Fibroblast of skin of right quadriceps (primary cell): ENCODE measurements at regions not wholly inside any gene's neighbourhood (a gene's known extent, or its start where the extent isn't known, plus 50 kb on each side); places are given as distances from the start of the nearest gene placed in this dataset.

Experiments
- DNase-seq: peaks from one replicate; pipeline ENCODE4 v3.0.0-alpha.2; 2013

DNA sequence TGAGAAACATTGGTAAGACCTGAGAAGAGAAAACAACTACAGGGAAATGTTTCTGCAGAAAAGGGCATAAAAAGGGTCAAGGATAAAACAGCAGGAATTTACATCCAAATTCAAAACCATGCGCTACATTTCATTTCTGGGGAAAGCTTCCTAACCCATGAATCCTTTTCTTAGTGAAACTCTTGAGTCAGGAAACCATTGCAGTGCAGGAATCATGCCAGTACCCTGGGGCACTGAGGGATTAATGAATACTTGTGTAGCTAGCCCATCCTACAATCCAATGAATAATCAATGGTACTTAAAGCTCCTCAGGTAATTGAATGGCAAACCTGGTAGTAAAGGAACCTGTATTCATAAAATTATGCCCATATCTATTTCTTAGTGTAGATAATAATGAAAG is 580.5 kb downstream of the TLE1 start:
- no peak for DNase-seq

GRCh38 chr9:81108391-81108790 is 581.0 kb downstream of the TLE1 start:
- peak; percentile 4 for DNase-seq

DNA sequence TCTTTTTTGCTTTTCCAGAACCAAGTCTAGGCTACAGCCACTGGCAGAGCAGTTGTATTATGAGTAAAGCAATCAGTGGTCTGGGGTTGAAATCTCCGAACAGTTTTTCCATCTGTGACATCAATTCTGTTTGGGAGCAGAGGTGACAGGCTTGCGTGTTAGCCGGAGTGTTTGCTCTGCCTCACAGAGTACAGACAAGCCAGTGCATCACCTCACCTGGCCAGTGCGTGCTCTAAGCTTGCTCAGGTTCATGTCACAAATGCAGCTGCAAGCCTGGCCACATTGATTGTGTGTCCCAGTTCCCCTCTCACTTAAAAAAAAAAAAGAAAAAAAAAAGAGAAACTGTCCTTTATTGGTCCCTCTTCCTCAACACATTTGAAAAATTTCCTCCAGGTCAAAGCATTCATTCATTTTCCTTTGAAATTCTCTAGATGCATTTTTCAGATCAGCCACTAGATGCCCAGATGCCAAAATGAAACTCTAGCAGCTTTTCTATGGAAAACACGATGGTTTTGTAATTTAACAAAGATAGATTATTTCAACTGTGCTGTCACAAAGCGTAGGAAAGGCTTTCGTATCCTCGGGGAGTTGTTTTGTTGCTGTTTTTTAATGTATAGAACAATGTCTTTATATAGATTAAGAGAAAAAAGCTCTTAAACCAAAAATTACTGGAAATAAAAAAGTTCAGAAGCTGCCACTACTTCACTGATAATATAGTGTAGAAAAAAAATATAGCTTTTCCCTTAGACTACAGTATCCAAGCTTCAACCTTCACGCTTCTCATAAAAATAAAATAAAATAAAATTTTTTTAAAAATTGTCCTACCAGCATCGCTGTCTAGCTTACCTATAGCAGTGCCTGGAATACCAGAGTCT is 585.5 kb downstream of the TLE1 start:
- no peak for DNase-seq

- no peak for DNase-seq
Observed at GRCh38 chr9:81097131-81097847, 592.1 kb downstream of the TLE1 start.

- DNase-seq, result no peak
Observed at GRCh38 chr9:81096625-81097024, 592.7 kb downstream of the TLE1 start.

DNA sequence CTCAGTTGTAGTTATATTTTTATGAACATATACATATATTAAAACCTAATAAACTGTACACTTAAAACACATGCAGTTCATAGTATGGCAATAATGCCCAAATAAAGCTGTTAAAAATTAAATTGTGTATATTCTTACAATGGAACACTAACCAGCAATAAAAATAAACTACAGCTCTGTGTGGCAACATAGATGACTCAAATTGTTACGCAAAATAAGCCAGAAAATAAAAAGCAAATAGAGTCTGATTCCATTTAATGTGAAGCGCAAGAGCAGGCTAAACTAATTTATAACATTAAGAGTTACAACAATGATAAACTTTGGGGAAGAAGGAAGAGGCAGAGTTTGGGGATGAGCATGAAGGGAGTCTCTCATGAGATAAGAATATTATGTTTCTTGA is 597.3 kb downstream of the TLE1 start:
- DNase-seq, result no peak

GRCh38 chr9:81088341-81088740 is 601.0 kb downstream of the TLE1 start:
- DNase-seq, result no peak

DNA sequence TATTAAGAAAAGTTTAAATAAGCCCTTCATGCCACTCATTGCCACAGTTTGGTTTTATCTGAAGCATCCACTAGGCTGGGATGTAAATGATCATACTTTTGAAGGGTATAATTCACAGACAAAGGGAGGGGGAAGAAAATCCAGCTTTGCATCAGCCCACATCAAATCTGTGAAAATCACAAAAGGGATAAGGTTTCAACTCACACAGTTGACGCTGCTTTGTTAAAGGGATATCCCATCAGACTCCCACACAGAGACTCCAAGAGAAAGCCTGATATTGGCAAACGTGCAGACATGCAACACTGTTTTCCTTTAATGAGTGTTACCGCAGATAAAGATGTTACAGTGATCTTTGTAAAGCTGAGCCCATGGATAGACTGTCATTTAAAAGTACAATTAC is 602.9 kb downstream of the TLE1 start:
- no peak for DNase-seq

DNA sequence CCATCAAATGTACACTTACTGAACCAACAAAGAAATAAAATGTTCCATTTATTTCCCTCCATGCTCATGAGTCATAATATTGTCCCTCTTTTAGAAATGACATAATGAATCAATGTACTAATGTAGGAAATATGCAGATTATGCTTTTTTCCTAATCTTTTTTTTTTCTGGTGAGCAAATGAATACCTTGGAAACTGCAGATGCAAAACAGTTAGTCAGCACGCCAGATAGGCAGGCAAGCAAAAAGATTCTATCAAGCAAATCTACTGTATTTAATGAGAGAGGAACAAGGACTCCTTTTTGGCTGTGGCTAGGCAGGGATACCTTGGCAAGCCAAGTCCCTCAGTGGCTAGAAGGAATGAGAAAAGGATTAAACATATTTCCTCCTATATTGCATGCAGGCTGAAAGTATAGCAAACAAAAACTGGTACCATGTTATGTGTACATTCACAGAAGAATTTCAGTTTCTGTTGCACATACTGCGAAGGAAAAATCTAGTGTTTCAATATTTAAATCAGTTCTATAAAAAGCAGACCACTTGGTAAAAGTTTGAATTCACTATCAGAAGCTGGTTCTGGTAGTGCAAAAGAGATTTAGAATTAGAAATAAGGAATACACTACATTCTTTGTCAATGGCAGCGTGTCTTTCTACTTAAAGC is 605.4 kb downstream of the TLE1 start:
- peak; percentile 81 for DNase-seq

DNA sequence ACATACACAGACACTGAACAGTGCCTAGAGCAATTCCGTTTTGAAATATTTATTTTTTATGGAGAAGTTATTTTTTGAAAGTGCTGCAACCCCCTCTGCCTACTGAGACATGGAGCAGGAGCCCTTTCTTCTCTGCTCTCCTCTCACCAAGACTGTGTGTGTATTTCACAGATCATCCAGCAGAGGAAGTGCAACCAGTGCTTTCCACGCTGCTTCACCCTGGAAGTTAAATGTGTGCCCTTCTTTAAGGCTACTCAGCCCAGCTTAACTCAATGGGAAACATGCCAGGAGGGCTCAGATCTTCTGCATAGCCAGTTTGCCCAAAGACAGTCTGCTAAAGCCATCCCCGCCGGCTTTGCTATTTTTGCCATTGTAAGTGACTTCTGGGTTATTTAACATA is 606.3 kb downstream of the TLE1 start:
- peak; percentile 28 for DNase-seq

GRCh38 chr9:81082221-81082620 is 607.1 kb downstream of the TLE1 start:
- peak; percentile 83 for DNase-seq

- peak; percentile 28 for DNase-seq
Observed at GRCh38 chr9:81080900-81081299, 608.4 kb downstream of the TLE1 start.

DNA sequence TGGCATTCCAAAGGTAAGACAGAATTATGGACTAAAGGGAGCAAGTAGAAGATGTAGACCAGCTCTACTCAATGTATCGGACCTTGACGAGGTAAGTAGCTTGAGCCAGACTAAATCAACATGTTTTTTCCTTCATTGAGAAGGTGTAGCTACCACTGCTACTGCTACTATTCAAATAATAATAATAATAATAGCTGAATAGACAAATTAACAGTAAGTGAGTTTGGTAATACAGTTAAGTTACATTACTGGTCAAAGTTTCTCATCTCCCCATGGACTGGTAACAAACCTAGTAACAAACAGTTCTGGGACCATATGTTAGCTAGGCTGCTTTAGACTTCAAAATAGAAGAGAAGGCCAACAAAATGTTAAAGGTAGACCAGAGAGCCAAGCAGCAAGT is 609.2 kb downstream of the TLE1 start:
- no peak for DNase-seq

GRCh38 chr9:81079055-81079454 is 610.3 kb downstream of the TLE1 start:
- DNase-seq, result no peak

DNA sequence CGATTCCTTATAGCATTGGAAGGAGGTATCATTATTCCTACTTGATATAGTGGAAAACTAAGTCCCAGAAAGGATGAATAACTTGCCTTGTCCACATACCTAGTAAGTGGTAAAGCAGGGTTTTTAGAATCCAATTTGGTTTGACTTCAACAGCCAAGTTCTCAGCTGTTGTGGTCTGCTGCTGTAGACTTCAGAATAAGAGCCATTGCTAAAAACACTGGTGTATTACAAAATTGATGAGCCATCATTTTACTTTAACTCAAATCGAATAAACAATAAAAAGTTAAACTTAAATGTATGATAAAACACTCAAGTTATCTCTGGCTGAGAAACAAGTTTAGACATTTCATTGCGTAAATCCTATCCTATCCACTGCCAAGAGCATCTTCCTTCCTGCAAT is 610.8 kb downstream of the TLE1 start:
- DNase-seq, result no peak

- no peak for DNase-seq
Observed at GRCh38 chr9:81077572-81077971, 611.8 kb downstream of the TLE1 start.

DNA sequence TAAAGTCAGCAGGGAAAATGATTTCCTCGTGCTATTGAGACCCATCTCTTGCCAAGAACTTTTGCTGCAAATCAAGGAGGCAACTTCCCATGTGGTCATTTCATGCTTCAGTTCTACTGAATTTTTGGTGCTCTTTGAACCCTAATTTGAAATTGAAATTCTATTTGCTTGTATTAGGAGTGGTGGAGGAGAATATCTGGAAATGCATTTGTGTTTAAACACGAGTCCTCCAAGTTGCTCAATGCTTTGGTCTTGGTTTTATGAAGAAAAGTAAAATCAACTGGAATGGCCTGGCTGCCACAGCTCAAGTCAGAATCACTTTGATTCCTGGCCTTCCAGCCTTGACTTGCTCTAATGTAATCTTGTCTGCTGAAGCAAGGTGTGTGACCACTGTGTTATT is 613.2 kb downstream of the TLE1 start:
- DNase-seq, result no peak

DNA sequence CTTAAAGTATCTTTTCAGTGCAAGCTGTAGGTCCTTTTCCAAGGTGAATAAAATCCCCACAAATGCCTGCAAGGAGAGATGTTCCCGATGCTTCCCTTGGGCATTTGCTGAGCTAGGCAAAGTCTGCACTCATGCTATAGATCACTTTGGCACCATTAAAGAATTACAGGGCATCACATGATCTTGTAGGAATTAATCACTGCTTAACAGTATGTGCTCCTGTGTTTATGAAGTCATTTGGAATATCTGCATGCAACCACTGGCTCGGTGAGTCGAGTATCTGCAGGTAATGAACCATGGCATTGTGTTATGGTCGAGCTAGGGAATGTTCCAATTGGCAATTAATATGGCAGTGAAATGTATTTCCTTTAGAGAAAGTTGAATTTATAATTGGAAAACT is 615.1 kb downstream of the TLE1 start:
- DNase-seq, result no peak

- DNase-seq, result no peak
Observed at GRCh38 chr9:81073821-81074220, 615.5 kb downstream of the TLE1 start.

DNA sequence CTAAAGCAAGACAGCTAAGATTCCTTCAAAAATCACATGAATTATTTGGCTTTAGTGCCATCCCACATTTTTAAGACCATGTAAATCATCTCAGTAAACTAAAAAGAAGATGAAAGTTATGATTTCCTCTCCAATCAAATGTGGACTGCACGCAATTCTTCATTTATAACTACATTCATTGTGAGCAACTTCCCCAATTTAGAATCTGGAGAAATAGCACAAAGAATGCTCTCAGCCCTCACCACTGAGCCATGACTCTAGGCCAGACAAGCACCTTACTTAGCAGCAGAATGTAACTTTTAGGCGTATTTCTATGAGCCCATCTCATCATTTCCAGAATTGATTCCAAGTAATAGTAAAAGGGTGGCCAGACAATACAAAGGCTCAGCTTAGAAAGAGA is 616.6 kb downstream of the TLE1 start:
- no peak for DNase-seq

GRCh38 chr9:81071108-81071507 is 618.2 kb downstream of the TLE1 start:
- no peak for DNase-seq

- no peak for DNase-seq
Observed at GRCh38 chr9:81070689-81071088, 618.7 kb downstream of the TLE1 start.

DNA sequence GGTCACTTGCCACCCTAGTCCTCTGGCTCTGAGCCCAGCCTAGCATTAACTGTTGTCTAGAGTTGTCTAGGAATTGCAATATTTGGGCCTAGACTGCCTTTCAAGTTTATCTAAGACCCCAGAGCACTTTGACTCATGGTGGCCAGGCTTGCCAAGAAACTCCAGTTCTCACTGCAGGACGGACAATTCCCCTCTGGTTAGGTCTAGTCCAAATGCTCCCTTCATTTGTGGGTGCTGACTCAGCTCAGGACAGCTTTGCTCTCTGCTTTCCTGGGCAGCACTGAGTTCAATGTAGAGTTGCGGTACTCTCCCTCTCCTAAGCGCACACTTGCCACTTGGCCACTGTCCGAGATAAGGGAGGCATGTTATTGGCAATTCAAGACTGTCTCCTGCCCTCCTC is 619.4 kb downstream of the TLE1 start:
- no peak for DNase-seq
